Keratinocyte (primary cell): ENCODE measurements at regions not wholly inside any gene's neighbourhood (a gene's known extent, or its start where the extent isn't known, plus 50 kb on each side); places are given as distances from the start of the nearest gene placed in this dataset.

Experiments used
- DNase-seq: peaks from one replicate; pipeline ENCODE4 v3.0.0-alpha.2; 2011; ENCODE audit warnings: low read depth, missing footprints, low spot score
- FAIRE-seq: peaks from 2 replicates; lab custom pipeline; 2011; peaks lifted over from hg19 to GRCh38; lab: Jason Lieb, UNC
- H2AFZ ChIP-seq: 2 replicates; pipeline ENCODE4 v1.6.0; 2012; ENCODE audit warnings: low read length, control low read depth, inconsistent platforms; ENCODE audit not compliant: control insufficient read depth
- H3K27ac ChIP-seq: 2 replicates; pipeline ENCODE4 v1.5.1; 2011; ENCODE audit warnings: low read length; ENCODE audit not compliant: control insufficient read depth, insufficient read depth
- H3K27me3 ChIP-seq: 3 replicates; pipeline ENCODE4 v1.6.0; 2011; ENCODE audit warnings: low read length; ENCODE audit not compliant: control insufficient read depth, insufficient read depth; ENCODE audit errors: extremely low read depth
- H3K36me3 ChIP-seq, 2 experiments: 2 replicates in 1 of 2; 3 replicates in 1 of 2; pipeline ENCODE4 v1.5.1; 2011; ENCODE audit warnings: low read length in 2 of 2, mild to moderate bottlenecking in 1 of 2; ENCODE audit not compliant: control insufficient read depth in 2 of 2, insufficient read depth in 2 of 2; ENCODE audit errors: extremely low read depth in 1 of 2
- H3K4me1 ChIP-seq: 3 replicates; pipeline ENCODE4 v1.5.1; 2011; ENCODE audit warnings: low read length; ENCODE audit not compliant: control insufficient read depth, insufficient read depth; ENCODE audit errors: extremely low read depth
- H3K4me2 ChIP-seq: 3 replicates; pipeline ENCODE4 v1.6.0; 2011; ENCODE audit warnings: low read depth, low read length; ENCODE audit not compliant: control insufficient read depth, insufficient read depth; ENCODE audit errors: extremely low read depth
- H3K4me3 ChIP-seq, 3 experiments: fragments of 200-600 bp in 1 of 3; sonication (generic) in 1 of 3; 2 replicates in 2 of 3; 3 replicates in 1 of 3; pipeline ENCODE4 v1.5.1; 2011 to 2016; ENCODE audit warnings: low read length in 3 of 3, mild to moderate bottlenecking in 3 of 3, control low read depth in 2 of 3, inconsistent platforms in 1 of 3, low read depth in 1 of 3, mixed read lengths in 1 of 3, mixed run types in 1 of 3, moderate library complexity in 1 of 3; ENCODE audit not compliant: control insufficient read depth in 2 of 3, insufficient read depth in 2 of 3; ENCODE audit errors: extremely low read depth in 1 of 3
- H3K79me2 ChIP-seq: 2 replicates; pipeline ENCODE4 v1.6.0; 2012; ENCODE audit warnings: low read length; ENCODE audit not compliant: control insufficient read depth, insufficient read depth
- H3K9ac ChIP-seq: 3 replicates; pipeline ENCODE4 v1.6.0; 2011; ENCODE audit warnings: low read length; ENCODE audit not compliant: control insufficient read depth, insufficient read depth; ENCODE audit errors: extremely low read depth
- H3K9me1 ChIP-seq: 3 replicates; pipeline ENCODE4 v1.6.0; 2011; ENCODE audit warnings: low read length; ENCODE audit not compliant: control insufficient read depth, insufficient read depth; ENCODE audit errors: extremely low read depth
- H3K9me3 ChIP-seq: 2 replicates; pipeline ENCODE4 v1.5.1; 2012; ENCODE audit warnings: low read depth, low read length; ENCODE audit not compliant: control insufficient read depth
- H4K20me1 ChIP-seq: 3 replicates; pipeline ENCODE4 v1.6.0; 2011; ENCODE audit warnings: low read length; ENCODE audit not compliant: control insufficient read depth, insufficient read depth; ENCODE audit errors: extremely low read depth
- CTCF ChIP-seq, 3 experiments: IDR thresholded peaks in 1 of 3; conservative IDR thresholded peaks in 1 of 3; optimal IDR thresholded peaks in 1 of 3; 2 replicates in 2 of 3; 3 replicates in 1 of 3; pipeline versions ENCODE3 to v1.5.1; 2011; ENCODE audit warnings: low read length in 3 of 3, mild to moderate bottlenecking in 3 of 3, moderate library complexity in 2 of 3, control low read depth in 1 of 3, inconsistent platforms in 1 of 3; ENCODE audit not compliant: insufficient read depth in 2 of 3; ENCODE audit errors: extremely low read depth in 1 of 3
- EZH2 ChIP-seq: IDR thresholded peaks from one replicate; pipeline ENCODE4 v1.6.1; 2012; ENCODE audit warnings: inconsistent platforms, mild to moderate bottlenecking, low read length, moderate library complexity
- dilution Hi-C: fragments of 300-500 bp; cut with MboI; formaldehyde crosslinking; loops from one replicate; pipeline ENCODE4 v1.7.0; 2020; ENCODE audit warnings: low sequenced_read_pairs; ENCODE audit not compliant: extremely low pct_ligation_motif_present

DNA sequence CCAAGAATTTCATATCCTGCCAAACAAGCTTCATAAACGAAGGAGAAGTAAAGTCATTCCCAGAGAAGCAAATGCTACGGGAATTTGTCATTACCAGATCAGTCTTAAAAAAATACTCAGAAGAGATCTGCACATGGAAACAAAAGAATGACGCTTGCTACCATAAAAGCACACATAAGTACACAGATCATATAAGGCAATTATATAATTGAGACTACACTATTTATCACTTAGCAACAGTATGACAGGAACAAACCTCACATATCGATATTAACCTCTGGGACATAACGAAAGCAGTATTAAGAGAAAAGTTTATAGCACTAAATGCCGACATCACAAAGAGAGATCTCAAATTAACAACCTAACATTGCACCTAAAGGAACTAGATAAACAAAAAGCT, 67.6 kb upstream of the TMEM200A start:
- H3K27ac ChIP-seq = no peak overlapping the region
- FAIRE-seq (no peak), DNase-seq (no peak)
- no peak overlapping the region for H3K9ac ChIP-seq
- H3K9me3 ChIP-seq = no peaks in the 10 kb centered on the region
- H2AFZ ChIP-seq = no peak overlapping the region
- H3K79me2 ChIP-seq = peaks cover 21% of the 10 kb centered on the region
- H4K20me1 ChIP-seq = no peaks in the 10 kb centered on the region
- no peaks in the 10 kb centered on the region for H3K36me3 ChIP-seq
- no peaks in the 10 kb centered on the region for H3K4me1 ChIP-seq
- no peaks in the 10 kb centered on the region for H3K27me3 ChIP-seq
- H3K4me2 ChIP-seq = no peak overlapping the region
- TF ChIP-seq CTCF (optimal IDR thresholded peaks at IDR 0.05 in 1 of 3, IDR thresholded peaks at IDR 0.05 in 1 of 3, conservative IDR thresholded peaks at IDR 0.05 in 1 of 3; ENCODE audit: extremely low read depth in 1 of 3, insufficient read depth in 2 of 3, low read length in 3 of 3) (no peak), EZH2 (no peak)
- no peak overlapping the region for H3K4me3 ChIP-seq
- H3K9me1 ChIP-seq = no peaks in the 10 kb centered on the region
- dilution Hi-C loops = no loop called here

DNA sequence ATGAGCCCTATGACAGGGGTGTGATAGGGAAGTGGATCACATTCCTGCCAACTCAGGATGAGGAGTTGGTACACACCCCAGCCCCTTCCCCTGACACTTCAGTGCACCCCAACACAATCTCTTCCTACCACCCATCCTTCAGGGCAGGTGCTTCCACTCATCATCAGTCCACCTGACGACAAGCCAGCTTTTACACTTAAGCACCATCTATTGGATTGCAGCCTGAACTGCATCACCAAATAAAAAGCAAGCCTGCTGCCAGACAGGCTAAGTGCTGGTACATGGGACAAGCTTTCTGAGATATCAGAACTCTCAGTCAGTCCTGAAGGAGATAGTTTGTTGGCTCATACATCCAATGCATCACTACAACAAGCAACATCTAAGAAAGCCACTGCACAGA, 69.0 kb upstream of the TMEM200A start:
- FAIRE-seq = no peak
- Histone ChIP-seq H3K27me3 (no peaks in the 10 kb centered on the region), H3K36me3 (no peaks in the 10 kb centered on the region), H4K20me1 (no peaks in the 10 kb centered on the region), H3K4me2 (no peak overlapping the region), H3K9me3 (no peaks in the 10 kb centered on the region), H3K4me3 (no peak overlapping the region), H3K9ac (no peak overlapping the region), H3K27ac (no peak overlapping the region), H3K9me1 (no peaks in the 10 kb centered on the region), H3K4me1 (no peaks in the 10 kb centered on the region), H3K79me2 (peaks cover 16% of the 10 kb centered on the region), H2AFZ (no peak overlapping the region)
- TF ChIP-seq EZH2 (no peak), CTCF (optimal IDR thresholded peaks at IDR 0.05 in 1 of 3, IDR thresholded peaks at IDR 0.05 in 1 of 3, conservative IDR thresholded peaks at IDR 0.05 in 1 of 3; ENCODE audit: extremely low read depth in 1 of 3, insufficient read depth in 2 of 3, low read length in 3 of 3) (peak; percentile 17 to 36 (median 31))
- DNase-seq = no peak
- dilution Hi-C loops = no loop called here
